Lung (tissue), 11 donors: ENCODE measurements at regions not wholly inside any gene's neighbourhood (a gene's known extent, or its start where the extent isn't known, plus 50 kb on each side); places are given as distances from the start of the nearest gene placed in this dataset.

ENCODE experiments used
- ATAC-seq: fragments of 200-7000 bp; cut with Tn5 transposase; one replicate; pipeline ENCODE4 v1.9.1; 2020; ENCODE audit warnings: moderate number of reproducible peaks; ENCODE audit not compliant: insufficient read depth, low FRiP score
- DNase-seq, 3 donors: peaks; one replicate each; pipeline ENCODE4 v3.0.0-alpha.2; 2013 to 2017
- H3K27ac ChIP-seq, 2 donors: one replicate each; pipeline ENCODE4 v1.5.1; 2013; ENCODE audit warnings: mild to moderate bottlenecking in 2 of 2, moderate library complexity in 2 of 2, control low read depth in 1 of 2, inconsistent platforms in 1 of 2, low read depth in 1 of 2, low read length in 1 of 2
- H3K27me3 ChIP-seq, 3 donors: one replicate each; pipeline ENCODE4 v1.5.1; 2013; ENCODE audit warnings: low read length in 2 of 3; ENCODE audit not compliant: control insufficient read depth in 3 of 3, insufficient read depth in 3 of 3
- H3K36me3 ChIP-seq, 4 donors: one replicate each; pipeline ENCODE4 v1.5.1; 2013; ENCODE audit warnings: low read length in 4 of 4, mild to moderate bottlenecking in 1 of 4, moderate library complexity in 1 of 4; ENCODE audit not compliant: control insufficient read depth in 4 of 4, insufficient read depth in 4 of 4
- H3K4me1 ChIP-seq, 5 donors: one replicate each; pipeline ENCODE4 v1.5.1; 2013; ENCODE audit warnings: low read length in 5 of 5, mild to moderate bottlenecking in 2 of 5, moderate library complexity in 1 of 5; ENCODE audit not compliant: control insufficient read depth in 5 of 5, insufficient read depth in 5 of 5
- H3K4me3 ChIP-seq: one replicate; pipeline ENCODE4 v1.5.1; 2013; ENCODE audit warnings: mild to moderate bottlenecking, control low read depth, moderate library complexity
- H3K9ac ChIP-seq, 2 donors: one replicate each; pipeline ENCODE4 v1.5.1; 2013; ENCODE audit warnings: low read length in 2 of 2, control low read depth in 1 of 2; ENCODE audit not compliant: insufficient read depth in 1 of 2
- H3K9me3 ChIP-seq, 4 donors: one replicate each; pipeline ENCODE4 v1.5.1; 2013; ENCODE audit warnings: low read length in 3 of 4, mild to moderate bottlenecking in 1 of 4, moderate library complexity in 1 of 4; ENCODE audit not compliant: control insufficient read depth in 4 of 4, insufficient read depth in 3 of 4
- WGBS, 2 donors: extraction: QIAGEN DNeasy Blood & Tissue Kit; methylation state at CpG; one replicate each; pipeline ENCODE4 v1.1.7; 2013; 5-methylcytosine and 5-hydroxymethylcytosine counted together
- TF ChIP-seq, protein P1 (sequence below): IDR thresholded peaks from 2 replicates; pipeline ENCODE4 v1.5.1; 2012; ENCODE audit warnings: mild to moderate bottlenecking; ENCODE audit errors: control extremely low read depth, extremely low read depth
- donor health status: control.
- donor health status: control.
- donor health status: Bipolar disorder and iron deficiency.
- donor health status: healthy.
- donor health status: DM: yes; HTN: yes; CAD: no.

GRCh38 chr11:8340296-8340695, 76.6 kb upstream of the LMO1 start:
- Histone ChIP-seq H3K36me3 (no peaks in the 10 kb centered on the region), H3K27ac (no peak overlapping the region), H3K4me3 (no peak overlapping the region), H3K4me1 (peaks cover 0 to 6% (median 0%) of the 10 kb centered on the region in 5 donors), H3K9me3 (no peaks in the 10 kb centered on the region), H3K9ac (no peak overlapping the region), H3K27me3 (no peaks in the 10 kb centered on the region)
- TF ChIP-seq, protein P1, sequence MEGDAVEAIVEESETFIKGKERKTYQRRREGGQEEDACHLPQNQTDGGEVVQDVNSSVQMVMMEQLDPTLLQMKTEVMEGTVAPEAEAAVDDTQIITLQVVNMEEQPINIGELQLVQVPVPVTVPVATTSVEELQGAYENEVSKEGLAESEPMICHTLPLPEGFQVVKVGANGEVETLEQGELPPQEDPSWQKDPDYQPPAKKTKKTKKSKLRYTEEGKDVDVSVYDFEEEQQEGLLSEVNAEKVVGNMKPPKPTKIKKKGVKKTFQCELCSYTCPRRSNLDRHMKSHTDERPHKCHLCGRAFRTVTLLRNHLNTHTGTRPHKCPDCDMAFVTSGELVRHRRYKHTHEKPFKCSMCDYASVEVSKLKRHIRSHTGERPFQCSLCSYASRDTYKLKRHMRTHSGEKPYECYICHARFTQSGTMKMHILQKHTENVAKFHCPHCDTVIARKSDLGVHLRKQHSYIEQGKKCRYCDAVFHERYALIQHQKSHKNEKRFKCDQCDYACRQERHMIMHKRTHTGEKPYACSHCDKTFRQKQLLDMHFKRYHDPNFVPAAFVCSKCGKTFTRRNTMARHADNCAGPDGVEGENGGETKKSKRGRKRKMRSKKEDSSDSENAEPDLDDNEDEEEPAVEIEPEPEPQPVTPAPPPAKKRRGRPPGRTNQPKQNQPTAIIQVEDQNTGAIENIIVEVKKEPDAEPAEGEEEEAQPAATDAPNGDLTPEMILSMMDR = no peak
- no peak for DNase-seq
- 52 to 77% methylated on average over 1 of the region's 1 CpG for WGBS, 2 donors
- ATAC-seq = no peak

DNA sequence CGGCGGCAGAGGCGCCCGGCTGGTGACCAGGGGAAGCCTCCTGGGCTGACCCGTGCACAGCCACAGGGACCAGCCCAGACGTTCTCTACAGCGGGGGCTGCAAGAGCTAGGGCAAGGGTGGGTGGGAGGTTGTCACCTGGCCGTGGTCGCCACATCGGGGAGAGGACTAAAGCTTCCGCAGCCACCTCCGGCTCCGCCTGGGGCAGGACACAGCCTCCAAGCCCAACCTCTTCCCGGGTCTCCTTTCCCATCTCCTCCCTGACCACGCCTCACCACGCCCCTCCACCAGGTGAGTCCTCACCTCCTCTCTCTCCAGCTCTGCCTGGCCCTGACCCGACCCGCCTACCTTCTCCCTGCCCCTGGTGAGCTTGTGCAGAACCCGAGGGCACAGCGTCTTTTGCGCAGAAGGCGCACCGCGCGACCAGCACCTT, 75.9 kb upstream of the LMO1 start:
- DNase-seq (no peak), ATAC-seq (no peak)
- Histone ChIP-seq H3K27me3 (no peaks in the 10 kb centered on the region), H3K4me1 (peaks cover 0 to 6% (median 0%) of the 10 kb centered on the region in 5 donors), H3K27ac (no peak overlapping the region), H3K9ac (no peak overlapping the region), H3K9me3 (no peaks in the 10 kb centered on the region), H3K4me3 (no peak overlapping the region), H3K36me3 (no peaks in the 10 kb centered on the region)
- 66 to 77% methylated on average over 25 of the region's 25 CpGs for WGBS, 2 donors
- TF ChIP-seq, protein P1 = no peak

- H3K9ac ChIP-seq = no peak overlapping the region
- 51 to 59% methylated on average over 8 of the region's 8 CpGs for WGBS, 2 donors
- ATAC-seq (no peak), DNase-seq (peak in 1 of 3 donors; percentile 51)
- H3K9me3 ChIP-seq = no peaks in the 10 kb centered on the region
- peaks cover 0 to 6% (median 0%) of the 10 kb centered on the region in 5 donors for H3K4me1 ChIP-seq
- TF ChIP-seq, protein P1 = no peak
- no peak overlapping the region for H3K27ac ChIP-seq
- H3K4me3 ChIP-seq = no peak overlapping the region
- H3K27me3 ChIP-seq = no peaks in the 10 kb centered on the region
- no peaks in the 10 kb centered on the region for H3K36me3 ChIP-seq
Measured at GRCh38 chr11:8338138-8338537, 74.5 kb upstream of the LMO1 start.

DNA sequence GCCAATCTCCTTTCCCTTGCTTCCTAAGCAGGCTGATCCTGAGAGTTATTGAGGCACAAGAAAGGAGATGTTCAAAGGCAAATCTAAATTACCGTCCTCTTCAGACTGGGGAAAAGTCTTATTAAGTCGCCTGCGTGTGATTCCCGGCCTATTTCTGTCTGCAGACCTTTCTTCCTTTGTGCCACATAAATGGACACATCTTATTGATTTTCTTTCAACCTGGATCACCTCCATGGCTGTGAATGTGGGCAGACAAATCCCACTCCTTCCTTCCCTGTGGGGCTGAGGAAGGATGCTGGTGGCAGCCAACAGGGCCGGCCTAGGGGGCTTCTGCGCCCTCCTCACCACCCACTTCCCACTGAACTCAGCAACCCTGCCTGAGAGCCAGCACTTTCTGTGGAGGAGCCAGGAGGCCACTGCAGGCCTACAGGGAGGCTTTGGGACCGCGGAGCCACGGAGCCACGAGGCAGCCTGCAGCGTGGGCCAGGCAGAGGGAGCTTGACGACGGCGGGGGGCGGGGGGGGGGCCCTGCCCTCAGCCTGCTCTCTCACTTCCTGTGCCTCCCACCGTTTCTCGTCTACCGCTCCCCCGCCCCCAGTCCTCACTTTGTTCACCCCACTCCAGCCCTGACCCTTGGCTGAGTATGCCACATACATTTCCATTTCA, 73.6 kb upstream of the LMO1 start:
- no peak overlapping the region for H3K4me3 ChIP-seq

More for the DNA sequence above, 73.6 kb upstream of the LMO1 start:
- TF ChIP-seq, protein P1 = no peak
- H3K36me3 ChIP-seq = no peaks in the 10 kb centered on the region
- H3K9me3 ChIP-seq = no peaks in the 10 kb centered on the region
- DNase-seq = no peak
- no peak overlapping the region for H3K9ac ChIP-seq
- no peak for ATAC-seq
- no peak overlapping the region for H3K27ac ChIP-seq
- H3K27me3 ChIP-seq = no peaks in the 10 kb centered on the region
- 73 to 74% methylated on average over 15 to 19 of the region's 19 CpGs for WGBS, 2 donors
- peaks cover 0 to 6% (median 0%) of the 10 kb centered on the region in 5 donors for H3K4me1 ChIP-seq
